ENCODE measurements at regions not wholly inside any gene's neighbourhood (a gene's known extent, or its start where the extent isn't known, plus 50 kb on each side); places are given as distances from the start of the nearest gene placed in this dataset.

- TF ChIP-seq POLR2AphosphoS5 (IDR thresholded peaks at IDR 0.05) (no peak), POLR2A (IDR thresholded peaks at IDR 0.05) (no peak), EP300 (IDR thresholded peaks at IDR 0.05) (no peak)
- TF ChIP-seq, protein P1, sequence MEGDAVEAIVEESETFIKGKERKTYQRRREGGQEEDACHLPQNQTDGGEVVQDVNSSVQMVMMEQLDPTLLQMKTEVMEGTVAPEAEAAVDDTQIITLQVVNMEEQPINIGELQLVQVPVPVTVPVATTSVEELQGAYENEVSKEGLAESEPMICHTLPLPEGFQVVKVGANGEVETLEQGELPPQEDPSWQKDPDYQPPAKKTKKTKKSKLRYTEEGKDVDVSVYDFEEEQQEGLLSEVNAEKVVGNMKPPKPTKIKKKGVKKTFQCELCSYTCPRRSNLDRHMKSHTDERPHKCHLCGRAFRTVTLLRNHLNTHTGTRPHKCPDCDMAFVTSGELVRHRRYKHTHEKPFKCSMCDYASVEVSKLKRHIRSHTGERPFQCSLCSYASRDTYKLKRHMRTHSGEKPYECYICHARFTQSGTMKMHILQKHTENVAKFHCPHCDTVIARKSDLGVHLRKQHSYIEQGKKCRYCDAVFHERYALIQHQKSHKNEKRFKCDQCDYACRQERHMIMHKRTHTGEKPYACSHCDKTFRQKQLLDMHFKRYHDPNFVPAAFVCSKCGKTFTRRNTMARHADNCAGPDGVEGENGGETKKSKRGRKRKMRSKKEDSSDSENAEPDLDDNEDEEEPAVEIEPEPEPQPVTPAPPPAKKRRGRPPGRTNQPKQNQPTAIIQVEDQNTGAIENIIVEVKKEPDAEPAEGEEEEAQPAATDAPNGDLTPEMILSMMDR (IDR thresholded peaks at IDR 0.05): no peak
These were observed 90.9 kb upstream of the GRIA1 start for GRCh38 chr5:153399595-153399994.

All from sigmoid colon (tissue), 4 donors.